ENCODE measurements at regions not wholly inside any gene's neighbourhood (a gene's known extent, or its start where the extent isn't known, plus 50 kb on each side); places are given as distances from the start of the nearest gene placed in this dataset.

DNA sequence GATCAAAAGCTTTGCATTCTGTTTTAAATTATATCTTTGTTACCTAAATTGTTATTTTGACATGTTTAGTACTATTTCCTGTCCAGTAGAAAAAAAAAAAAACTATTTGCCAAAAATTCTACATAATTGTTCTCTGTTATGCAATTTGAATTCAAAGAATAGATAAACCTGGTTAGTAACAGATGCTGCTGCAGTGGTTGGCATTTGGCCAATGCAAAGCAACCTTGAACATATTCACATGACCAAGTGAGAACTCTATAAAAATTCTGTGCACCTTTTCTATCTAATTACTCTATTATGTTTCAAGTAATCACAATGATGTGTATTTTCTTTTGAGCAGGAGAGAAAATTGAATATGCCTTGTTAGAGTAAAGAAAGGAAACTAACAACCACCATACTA lies 1473.4 kb downstream of the RPA4 start:
- H3K27me3 ChIP-seq = no peaks in the 10 kb centered on the region
- TF ChIP-seq POLR2A (IDR thresholded peaks at IDR 0.05) = no peak
- TF ChIP-seq, protein P1, sequence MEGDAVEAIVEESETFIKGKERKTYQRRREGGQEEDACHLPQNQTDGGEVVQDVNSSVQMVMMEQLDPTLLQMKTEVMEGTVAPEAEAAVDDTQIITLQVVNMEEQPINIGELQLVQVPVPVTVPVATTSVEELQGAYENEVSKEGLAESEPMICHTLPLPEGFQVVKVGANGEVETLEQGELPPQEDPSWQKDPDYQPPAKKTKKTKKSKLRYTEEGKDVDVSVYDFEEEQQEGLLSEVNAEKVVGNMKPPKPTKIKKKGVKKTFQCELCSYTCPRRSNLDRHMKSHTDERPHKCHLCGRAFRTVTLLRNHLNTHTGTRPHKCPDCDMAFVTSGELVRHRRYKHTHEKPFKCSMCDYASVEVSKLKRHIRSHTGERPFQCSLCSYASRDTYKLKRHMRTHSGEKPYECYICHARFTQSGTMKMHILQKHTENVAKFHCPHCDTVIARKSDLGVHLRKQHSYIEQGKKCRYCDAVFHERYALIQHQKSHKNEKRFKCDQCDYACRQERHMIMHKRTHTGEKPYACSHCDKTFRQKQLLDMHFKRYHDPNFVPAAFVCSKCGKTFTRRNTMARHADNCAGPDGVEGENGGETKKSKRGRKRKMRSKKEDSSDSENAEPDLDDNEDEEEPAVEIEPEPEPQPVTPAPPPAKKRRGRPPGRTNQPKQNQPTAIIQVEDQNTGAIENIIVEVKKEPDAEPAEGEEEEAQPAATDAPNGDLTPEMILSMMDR (IDR thresholded peaks at IDR 0.05) = no peak
- no peaks in the 10 kb centered on the region for H3K4me1 ChIP-seq
- H3K27ac ChIP-seq = no peak overlapping the region
- DNase-seq = no peak
- H3K36me3 ChIP-seq = no peaks in the 10 kb centered on the region
- H3K4me3 ChIP-seq = no peak overlapping the region
- H3K9me3 ChIP-seq = no peaks in the 10 kb centered on the region

DNA sequence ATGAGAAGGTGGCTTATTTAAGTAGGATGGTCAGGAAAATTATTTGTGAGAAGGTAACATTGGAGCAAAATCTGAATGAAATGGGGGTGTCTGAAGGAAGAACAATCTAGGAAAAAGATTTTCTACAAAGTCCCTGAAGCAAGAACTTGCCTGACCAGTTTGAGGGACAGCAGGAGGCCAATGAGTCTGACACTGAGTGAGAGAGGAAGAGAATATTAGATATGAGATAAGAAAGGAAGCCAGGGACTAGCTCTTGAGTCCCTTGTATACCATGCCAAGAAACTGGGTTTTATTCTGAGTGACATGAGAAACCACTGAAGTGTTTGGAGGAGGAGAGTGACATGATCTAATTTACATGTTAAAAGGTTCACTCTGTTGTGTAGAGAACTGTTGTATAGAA lies 1478.9 kb downstream of the RPA4 start:
- H3K27ac ChIP-seq = no peak overlapping the region
- no peak for DNase-seq
- H3K27me3 ChIP-seq = no peaks in the 10 kb centered on the region
- H3K36me3 ChIP-seq = no peaks in the 10 kb centered on the region
- no peaks in the 10 kb centered on the region for H3K9me3 ChIP-seq
- TF ChIP-seq, protein P1 (IDR thresholded peaks at IDR 0.05) = no peak
- no peak for TF ChIP-seq POLR2A (IDR thresholded peaks at IDR 0.05)
- H3K4me1 ChIP-seq = no peaks in the 10 kb centered on the region
- H3K4me3 ChIP-seq = no peak overlapping the region

DNA sequence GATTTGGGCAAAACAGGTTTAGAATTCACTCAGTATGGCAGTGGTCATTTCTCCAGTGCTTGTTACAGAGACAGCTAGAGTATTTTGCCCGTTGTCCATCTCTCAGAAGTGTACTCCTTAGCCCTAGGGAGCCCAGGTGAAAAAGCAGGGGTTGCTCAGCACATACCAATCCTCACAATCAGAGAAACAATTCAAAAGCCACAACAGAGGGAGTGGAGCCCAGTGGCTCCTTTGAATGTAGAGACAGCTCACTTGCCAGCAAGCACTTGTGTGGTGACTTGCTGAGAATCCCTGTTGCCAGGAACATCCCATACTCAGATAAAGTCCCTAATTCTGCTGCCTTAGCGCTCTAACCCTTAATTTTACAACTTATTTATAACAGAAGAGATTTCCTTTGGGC lies 1488.3 kb downstream of the RPA4 start:
- no peaks in the 10 kb centered on the region for H3K4me1 ChIP-seq

DNA sequence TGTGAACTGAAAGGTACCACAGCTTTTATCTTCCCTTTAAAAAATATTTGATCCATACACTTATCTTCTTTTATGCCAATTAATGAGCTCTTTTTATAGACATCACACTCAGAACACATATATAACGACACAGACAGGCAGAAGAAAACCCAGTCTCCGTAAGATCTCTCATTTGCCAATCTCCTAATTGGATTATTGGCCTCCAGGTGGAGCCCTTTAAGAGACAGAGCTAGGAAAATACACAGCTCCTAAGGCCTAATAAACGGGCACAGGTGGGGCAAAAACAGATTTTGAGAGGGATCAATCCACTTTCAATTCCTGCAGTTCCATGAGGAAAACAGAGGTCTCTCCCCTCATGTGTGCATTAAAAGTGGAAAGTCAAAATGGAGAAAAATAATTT lies 1495.4 kb downstream of the RPA4 start:
- Histone ChIP-seq H3K4me1 (no peaks in the 10 kb centered on the region), H3K27me3 (no peaks in the 10 kb centered on the region), H3K4me3 (no peak overlapping the region), H3K36me3 (no peaks in the 10 kb centered on the region), H3K9me3 (no peaks in the 10 kb centered on the region), H3K27ac (no peak overlapping the region)
- TF ChIP-seq POLR2A (IDR thresholded peaks at IDR 0.05) = no peak
- TF ChIP-seq, protein P1 (IDR thresholded peaks at IDR 0.05) = no peak
- no peak for DNase-seq

More for the DNA sequence above, 1488.3 kb downstream of the RPA4 start:
- Histone ChIP-seq H3K4me3 (no peak overlapping the region), H3K9me3 (no peaks in the 10 kb centered on the region), H3K36me3 (no peaks in the 10 kb centered on the region), H3K27ac (no peak overlapping the region), H3K27me3 (no peaks in the 10 kb centered on the region)
- no peak for DNase-seq
- TF ChIP-seq POLR2A (IDR thresholded peaks at IDR 0.05) = no peak
- TF ChIP-seq, protein P1 (IDR thresholded peaks at IDR 0.05) = no peak

DNA sequence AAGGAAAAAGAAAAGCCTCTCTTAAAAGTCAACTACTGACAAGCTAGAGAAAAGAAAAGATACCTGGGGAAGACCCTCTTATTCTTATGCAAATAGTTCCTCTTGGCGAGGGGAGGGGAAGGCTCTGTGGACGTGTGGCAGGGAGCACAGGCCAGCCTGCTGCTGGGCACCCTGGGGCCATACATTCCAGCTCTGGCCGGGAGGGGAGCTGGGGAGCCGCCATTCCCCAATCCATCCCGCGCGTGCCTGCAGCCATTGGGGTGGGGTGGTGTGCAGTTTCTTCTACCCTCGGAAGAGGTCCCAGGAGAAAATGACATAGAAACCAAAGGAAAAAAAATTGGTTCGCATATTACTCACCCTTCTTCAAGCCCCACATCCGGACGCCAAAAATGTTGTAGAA lies 1496.4 kb downstream of the RPA4 start:
- DNase-seq = no peak
- Histone ChIP-seq H3K36me3 (no peaks in the 10 kb centered on the region), H3K4me3 (no peak overlapping the region), H3K9me3 (no peaks in the 10 kb centered on the region), H3K4me1 (no peaks in the 10 kb centered on the region), H3K27me3 (no peaks in the 10 kb centered on the region), H3K27ac (no peak overlapping the region)
- no peak for TF ChIP-seq POLR2A (IDR thresholded peaks at IDR 0.05)
- TF ChIP-seq, protein P1 (IDR thresholded peaks at IDR 0.05) = no peak

DNA sequence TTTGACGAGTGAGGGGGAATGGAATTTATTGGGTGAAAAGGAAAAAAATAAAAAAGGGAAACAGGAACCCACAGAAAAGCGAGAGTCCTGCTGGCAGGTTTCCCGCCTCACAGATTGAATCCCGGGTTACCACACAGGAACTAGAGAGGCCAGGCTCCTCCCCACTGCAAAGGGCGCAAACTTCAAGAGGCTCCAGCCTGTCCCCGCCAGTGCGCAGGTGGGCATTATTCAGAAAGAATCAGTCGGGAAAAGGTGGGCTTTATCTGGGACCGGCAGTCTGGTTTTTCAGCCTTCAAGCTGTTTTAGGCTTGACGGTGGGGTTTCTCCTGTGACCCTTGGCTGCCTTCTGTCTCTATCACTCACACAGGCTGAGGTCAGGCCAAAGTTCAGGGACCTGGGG lies 1496.8 kb downstream of the RPA4 start:
- no peak for TF ChIP-seq POLR2A (IDR thresholded peaks at IDR 0.05)
- TF ChIP-seq, protein P1 (IDR thresholded peaks at IDR 0.05) = no peak
- Histone ChIP-seq H3K4me1 (no peaks in the 10 kb centered on the region), H3K36me3 (no peaks in the 10 kb centered on the region), H3K27ac (no peak overlapping the region), H3K9me3 (no peaks in the 10 kb centered on the region), H3K27me3 (no peaks in the 10 kb centered on the region), H3K4me3 (no peak overlapping the region)
- DNase-seq = no peak
